Suprapubic skin (tissue), 4 donors: ENCODE measurements at regions not wholly inside any gene's neighbourhood (a gene's known extent, or its start where the extent isn't known, plus 50 kb on each side); places are given as distances from the start of the nearest gene placed in this dataset.

Source experiments
- DNase-seq, 2 donors: peaks; one replicate each; pipeline ENCODE4 v3.0.0-alpha.2; 2019; ENCODE audit warnings: low spot score in 2 of 2
- H3K27ac ChIP-seq: fragments of 200-600 bp; sonication (generic); one replicate; pipeline ENCODE4 v1.5.1; 2019
- H3K27me3 ChIP-seq: fragments of 200-600 bp; sonication (generic); one replicate; pipeline ENCODE4 v1.5.1; 2019
- H3K36me3 ChIP-seq: fragments of 200-600 bp; sonication (generic); one replicate; pipeline ENCODE4 v1.5.1; 2019
- H3K4me1 ChIP-seq: fragments of 200-600 bp; sonication (generic); one replicate; pipeline ENCODE4 v1.5.1; 2019
- H3K4me3 ChIP-seq: fragments of 200-600 bp; sonication (generic); one replicate; pipeline ENCODE4 v1.5.1; 2019; ENCODE audit warnings: mild to moderate bottlenecking
- H3K9me3 ChIP-seq: fragments of 200-600 bp; sonication (generic); one replicate; pipeline ENCODE4 v1.5.1; 2019
- EP300 ChIP-seq: sonication (generic); formaldehyde crosslinking; IDR thresholded peaks from one replicate; pipeline ENCODE4 v1.6.1; 2017; ENCODE audit warnings: antibody characterized with exemption
- POLR2A ChIP-seq, 2 donors: fragments of 450-650 bp; IDR thresholded peaks; one replicate each; pipeline ENCODE4 v1.6.1; 2017; ENCODE audit warnings: antibody characterized with exemption in 2 of 2, mild to moderate bottlenecking in 2 of 2, moderate library complexity in 2 of 2
- POLR2AphosphoS5 ChIP-seq, 3 donors: sonication (generic); formaldehyde crosslinking; IDR thresholded peaks; one replicate each; pipeline ENCODE4 v1.6.1; 2017; ENCODE audit warnings: antibody characterized with exemption in 3 of 3
- WGBS: methylation state at CpG from one replicate; pipeline ENCODE4 v1.1.5; 2018; 5-methylcytosine and 5-hydroxymethylcytosine counted together
- TF ChIP-seq, protein P1 (sequence below), 2 donors: fragments of 200-600 bp in 1 of 2; fragments of 450-650 bp in 1 of 2; sonication (generic) in 1 of 2; IDR thresholded peaks; one replicate each; pipeline ENCODE4 v1.5.1; 2016 to 2019; ENCODE audit warnings: antibody characterized with exemption in 2 of 2, mild to moderate bottlenecking in 1 of 2, moderate library complexity in 1 of 2

DNA sequence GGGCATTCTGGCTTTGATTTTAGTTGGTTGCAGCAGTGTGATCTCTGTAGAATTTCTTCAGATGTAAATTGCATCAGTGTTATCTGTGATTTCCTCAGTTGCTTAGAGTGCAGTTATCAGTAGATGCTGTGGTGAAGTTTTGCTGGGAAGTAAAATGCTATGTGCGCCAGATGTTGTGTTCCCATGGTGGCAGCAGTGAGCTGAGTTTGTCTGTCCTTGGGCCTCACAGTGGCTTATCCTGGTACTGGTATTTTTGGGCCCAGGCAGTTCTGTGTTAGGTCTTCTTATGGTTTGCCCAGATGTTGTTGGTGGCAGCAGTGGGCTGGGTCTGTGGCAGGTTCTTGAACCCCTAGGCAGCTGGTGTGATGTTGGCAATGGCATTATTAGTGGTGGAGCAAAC, 1242.1 kb downstream of the PLA2G4A start:
- TF ChIP-seq POLR2AphosphoS5 (IDR thresholded peaks at IDR 0.05), result no peak
- TF ChIP-seq POLR2A (IDR thresholded peaks at IDR 0.05), result no peak
- no peak for TF ChIP-seq EP300
- TF ChIP-seq, protein P1, sequence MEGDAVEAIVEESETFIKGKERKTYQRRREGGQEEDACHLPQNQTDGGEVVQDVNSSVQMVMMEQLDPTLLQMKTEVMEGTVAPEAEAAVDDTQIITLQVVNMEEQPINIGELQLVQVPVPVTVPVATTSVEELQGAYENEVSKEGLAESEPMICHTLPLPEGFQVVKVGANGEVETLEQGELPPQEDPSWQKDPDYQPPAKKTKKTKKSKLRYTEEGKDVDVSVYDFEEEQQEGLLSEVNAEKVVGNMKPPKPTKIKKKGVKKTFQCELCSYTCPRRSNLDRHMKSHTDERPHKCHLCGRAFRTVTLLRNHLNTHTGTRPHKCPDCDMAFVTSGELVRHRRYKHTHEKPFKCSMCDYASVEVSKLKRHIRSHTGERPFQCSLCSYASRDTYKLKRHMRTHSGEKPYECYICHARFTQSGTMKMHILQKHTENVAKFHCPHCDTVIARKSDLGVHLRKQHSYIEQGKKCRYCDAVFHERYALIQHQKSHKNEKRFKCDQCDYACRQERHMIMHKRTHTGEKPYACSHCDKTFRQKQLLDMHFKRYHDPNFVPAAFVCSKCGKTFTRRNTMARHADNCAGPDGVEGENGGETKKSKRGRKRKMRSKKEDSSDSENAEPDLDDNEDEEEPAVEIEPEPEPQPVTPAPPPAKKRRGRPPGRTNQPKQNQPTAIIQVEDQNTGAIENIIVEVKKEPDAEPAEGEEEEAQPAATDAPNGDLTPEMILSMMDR (IDR thresholded peaks at IDR 0.05), result no peak
- Histone ChIP-seq H3K27ac (no peak overlapping the region), H3K27me3 (no peaks in the 10 kb centered on the region), H3K4me3 (no peak overlapping the region), H3K9me3 (peaks cover 16% of the 10 kb centered on the region), H3K4me1 (no peaks in the 10 kb centered on the region), H3K36me3 (no peaks in the 10 kb centered on the region)
- 50% methylated on average over 1 of the region's 1 CpG for WGBS
- DNase-seq, result no peak

DNA sequence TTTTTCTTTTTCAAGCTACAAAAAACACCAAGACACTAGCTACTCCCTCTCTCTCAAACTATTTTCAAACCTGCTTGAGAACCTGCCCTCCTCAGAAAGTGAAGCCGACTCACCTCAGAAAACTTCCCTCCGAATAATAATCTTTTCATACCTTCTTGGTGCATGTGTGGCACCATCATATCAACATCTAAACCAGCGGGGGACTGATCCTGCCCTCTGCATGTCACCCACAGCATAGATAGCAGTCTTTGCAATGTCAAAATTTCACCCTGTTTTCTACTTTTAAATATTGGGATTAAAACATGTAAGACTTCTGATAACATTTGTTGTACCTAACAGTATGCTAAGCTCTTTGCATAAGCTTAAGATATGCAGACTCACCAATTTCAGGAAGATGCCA, 1260.3 kb downstream of the PLA2G4A start:
- Histone ChIP-seq H3K27me3 (no peaks in the 10 kb centered on the region), H3K4me3 (no peak overlapping the region), H3K36me3 (no peaks in the 10 kb centered on the region), H3K4me1 (no peaks in the 10 kb centered on the region), H3K27ac (no peak overlapping the region), H3K9me3 (no peaks in the 10 kb centered on the region)
- WGBS, result 41% methylated on average over 3 of the region's 3 CpGs
- DNase-seq, result no peak
- TF ChIP-seq EP300, result no peak
- TF ChIP-seq, protein P1 (IDR thresholded peaks at IDR 0.05), result no peak
- no peak for TF ChIP-seq POLR2AphosphoS5 (IDR thresholded peaks at IDR 0.05)
- TF ChIP-seq POLR2A (IDR thresholded peaks at IDR 0.05), result no peak

DNA sequence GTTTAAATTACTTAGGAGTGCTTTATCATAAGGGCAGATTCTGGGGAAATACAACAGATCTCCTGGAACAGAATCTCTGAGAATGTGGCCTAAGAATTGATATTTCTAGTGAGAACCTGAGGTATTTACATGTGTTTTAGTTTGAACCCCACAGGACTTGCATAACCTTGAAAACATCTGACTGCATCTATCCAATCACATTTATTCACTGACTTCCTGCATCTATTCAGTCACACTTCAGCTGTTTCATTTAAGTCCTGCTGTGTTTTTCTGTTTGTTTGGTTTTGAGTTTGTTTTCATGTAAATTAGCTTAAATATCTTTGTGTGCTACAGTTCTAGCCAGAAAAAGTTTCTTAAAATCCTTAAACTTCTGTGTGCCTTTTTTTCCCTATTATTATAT, 1260.7 kb downstream of the PLA2G4A start:
- H3K27me3 ChIP-seq, result no peaks in the 10 kb centered on the region
- no peak for DNase-seq
- H3K27ac ChIP-seq, result no peak overlapping the region
- TF ChIP-seq POLR2A (IDR thresholded peaks at IDR 0.05), result no peak
- TF ChIP-seq, protein P1 (IDR thresholded peaks at IDR 0.05), result no peak
- TF ChIP-seq POLR2AphosphoS5 (IDR thresholded peaks at IDR 0.05), result no peak
- TF ChIP-seq EP300, result no peak
- no peaks in the 10 kb centered on the region for H3K9me3 ChIP-seq
- no peaks in the 10 kb centered on the region for H3K36me3 ChIP-seq
- H3K4me1 ChIP-seq, result no peaks in the 10 kb centered on the region
- H3K4me3 ChIP-seq, result no peak overlapping the region

DNA sequence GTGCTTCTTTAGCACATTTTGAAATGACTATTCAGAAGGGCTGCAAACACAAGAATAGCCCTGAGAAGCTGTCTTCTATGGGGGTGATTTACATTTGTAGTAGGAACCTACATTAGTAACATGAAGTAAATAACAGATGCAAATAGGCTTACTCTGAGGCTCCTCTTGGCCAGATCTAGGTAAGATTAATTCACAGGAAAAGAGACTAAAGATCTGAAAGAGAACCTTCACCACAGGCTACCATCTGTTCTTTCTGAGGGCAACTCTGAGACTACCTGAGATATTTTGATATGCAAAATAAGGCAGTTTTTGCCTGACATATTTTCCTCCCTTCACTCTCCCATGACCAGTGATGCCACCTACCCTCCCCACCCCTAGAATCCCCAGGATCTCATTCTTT, 1267.8 kb downstream of the PLA2G4A start:
- Histone ChIP-seq H3K4me3 (no peak overlapping the region), H3K9me3 (no peaks in the 10 kb centered on the region), H3K4me1 (no peaks in the 10 kb centered on the region), H3K36me3 (no peaks in the 10 kb centered on the region), H3K27me3 (no peaks in the 10 kb centered on the region), H3K27ac (no peak overlapping the region)
- TF ChIP-seq POLR2AphosphoS5 (IDR thresholded peaks at IDR 0.05) (no peak), EP300 (no peak), POLR2A (IDR thresholded peaks at IDR 0.05) (no peak)
- TF ChIP-seq, protein P1 (IDR thresholded peaks at IDR 0.05), result no peak
- DNase-seq, result no peak

DNA sequence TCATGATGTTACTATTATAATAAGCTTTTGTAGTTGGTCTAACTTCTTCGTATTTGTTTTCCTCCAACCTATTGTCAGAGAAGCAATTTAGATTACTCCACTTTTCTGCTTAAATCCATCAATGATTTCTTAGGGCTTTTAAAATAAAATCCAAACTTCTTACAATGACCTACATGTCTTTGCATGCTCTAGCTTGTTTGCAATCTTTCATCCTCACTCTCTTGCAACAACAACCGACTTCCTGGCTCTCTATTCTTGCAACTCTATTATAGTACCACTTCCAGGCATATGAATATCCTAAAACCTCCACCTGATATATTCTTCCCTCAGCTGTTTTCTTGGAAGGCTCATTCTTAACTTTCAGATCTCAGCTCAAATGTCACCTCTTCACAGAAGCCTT, 1288.7 kb downstream of the PLA2G4A start:
- H3K27ac ChIP-seq, result no peak overlapping the region
- H3K4me1 ChIP-seq, result no peaks in the 10 kb centered on the region
- H3K27me3 ChIP-seq, result no peaks in the 10 kb centered on the region
- H3K36me3 ChIP-seq, result no peaks in the 10 kb centered on the region
- no peaks in the 10 kb centered on the region for H3K9me3 ChIP-seq
- no peak overlapping the region for H3K4me3 ChIP-seq
- no peak for TF ChIP-seq POLR2AphosphoS5 (IDR thresholded peaks at IDR 0.05)
- TF ChIP-seq, protein P1 (IDR thresholded peaks at IDR 0.05), result no peak
- TF ChIP-seq POLR2A (IDR thresholded peaks at IDR 0.05), result no peak
- no peak for TF ChIP-seq EP300
- no peak for DNase-seq
- 46% methylated on average over 2 of the region's 2 CpGs for WGBS
